Adrenal gland (tissue), 9 donors: ENCODE measurements at regions not wholly inside any gene's neighbourhood (a gene's known extent, or its start where the extent isn't known, plus 50 kb on each side); places are given as distances from the start of the nearest gene placed in this dataset.
"Not testable (repeated sequence)": the region's sequence is repeated elsewhere in the genome, so short reads cannot be mapped to it uniquely, and the experiment has no call there.

ENCODE experiments used
- DNase-seq, 7 donors: peaks; one replicate each; pipeline ENCODE4 v3.0.0-alpha.2; 2019 to 2020
- H3K27ac ChIP-seq, 5 donors: fragments of 200-600 bp; sonication (generic) in 4 of 5; 1 replicate in 3 of 5; 2 replicates in 2 of 5; pipeline versions ENCODE4 v1.5.1 to v1.8.0; 2016 to 2020; ENCODE audit warnings: mild to moderate bottlenecking in 1 of 5
- H3K27me3 ChIP-seq: fragments of 200-600 bp; 2 replicates; pipeline ENCODE4 v1.8.0; 2021
- H3K36me3 ChIP-seq, 2 donors: fragments of 200-600 bp; replicated peaks in 1 of 2; 1 replicate in 1 of 2; 2 replicates in 1 of 2; pipeline versions ENCODE4 v1.5.1 to v1.8.0; 2018 to 2022
- H3K4me1 ChIP-seq, 2 donors: fragments of 200-600 bp; replicated peaks in 1 of 2; 1 replicate in 1 of 2; 2 replicates in 1 of 2; pipeline versions ENCODE4 v1.5.1 to v1.8.0; 2018 to 2021
- H3K4me3 ChIP-seq, 4 donors: fragments of 200-600 bp; sonication (generic) in 3 of 4; one replicate each; pipeline ENCODE4 v1.5.1; 2016 to 2018
- H3K9me3 ChIP-seq, 3 donors: fragments of 200-600 bp; sonication (generic) in 1 of 3; replicated peaks in 1 of 3; 1 replicate in 2 of 3; 2 replicates in 1 of 3; pipeline versions ENCODE4 v1.5.1 to v1.8.0; 2016 to 2021
- POLR2A ChIP-seq, 2 donors: fragments of 450-650 bp; IDR thresholded peaks; one replicate each; pipeline ENCODE4 v1.6.1; 2017; ENCODE audit warnings: antibody characterized with exemption in 2 of 2, mild to moderate bottlenecking in 2 of 2, moderate library complexity in 1 of 2
- WGBS, 4 donors: extraction: QIAGEN DNeasy Blood & Tissue Kit in 2 of 4; methylation state at CpG; one replicate each; pipeline versions ENCODE4 v1.1.5 to v1.1.7; 2013 to 2017; 5-methylcytosine and 5-hydroxymethylcytosine counted together
- intact Hi-C, 2 donors: fragments of 100-400 bp; cut with DNase I; formaldehyde crosslinking; loops; one replicate each; pipeline versions ENCODE4 v1.14.1 to v1.15.0; 2022 to 2023
- TF ChIP-seq, protein P1 (sequence below), 6 experiments: fragments of 450-650 bp in 4 of 6; fragments of 200-600 bp in 2 of 6; sonication (generic) in 1 of 6; IDR thresholded peaks; 1 replicate in 5 of 6; 2 replicates in 1 of 6; pipeline versions ENCODE4 v1.5.1 to v1.8.0; 2016 to 2021; ENCODE audit warnings: antibody characterized with exemption in 6 of 6, mild to moderate bottlenecking in 2 of 6, moderate library complexity in 1 of 6
- donor health status: healthy with polysubstance abuse.
- donor health status: Bipolar disorder and iron deficiency.
- donor health status: DM: yes; HTN: yes; CAD: no.
- donor health status: DM: no; HTN: no; CAD: no.
- donor health status: DM: no; HTN: no; CAD: no.

DNA sequence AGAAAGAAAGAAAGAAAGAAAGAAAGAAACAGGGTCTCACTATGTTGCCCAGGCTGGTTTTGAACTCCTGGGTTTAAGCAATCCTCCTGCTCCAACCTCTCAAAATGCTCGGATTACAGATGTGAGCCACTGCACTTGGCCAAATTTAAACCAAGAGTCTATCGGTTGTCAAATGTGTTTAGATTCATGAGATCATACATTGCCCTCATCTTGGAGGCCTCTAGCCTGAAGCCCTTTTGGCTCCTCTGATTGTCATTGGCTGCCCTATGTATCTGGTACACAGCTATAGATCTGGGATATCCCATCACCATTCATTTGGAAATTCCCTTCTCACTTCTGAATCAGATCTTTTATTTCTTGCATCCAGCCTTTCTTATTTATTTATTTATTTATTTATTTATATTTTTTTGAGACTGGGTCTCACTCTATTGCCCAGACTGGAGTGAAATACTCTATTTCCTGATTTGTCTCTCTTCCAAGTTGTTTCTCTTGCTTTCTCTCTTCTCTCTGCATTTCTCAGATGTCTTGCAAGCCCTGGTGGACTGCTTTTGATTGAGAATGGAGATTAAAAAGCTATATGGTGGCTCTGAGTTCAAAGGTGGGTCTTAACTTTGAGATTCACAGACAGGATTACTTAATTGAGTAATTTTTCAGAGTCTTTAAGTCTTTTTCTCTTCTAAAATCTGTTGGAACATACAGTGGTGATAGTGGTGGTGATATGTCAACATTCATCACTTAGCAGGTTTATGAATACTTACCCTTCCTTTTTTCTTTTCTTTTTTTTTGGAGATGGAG is 121.9 kb downstream of the GJA1 start:
- Histone ChIP-seq H3K27ac (no peak overlapping the region), H3K9me3 (no peaks in the 10 kb centered on the region), H3K36me3 (no peaks in the 10 kb centered on the region), H3K27me3 (no peaks in the 10 kb centered on the region), H3K4me1 (peaks cover 0 to 7% of the 10 kb centered on the region in 2 donors), H3K4me3 (no peak overlapping the region)
- intact Hi-C loops: no loop called here
- no peak for DNase-seq
- WGBS, 4 donors: 89 to 98% (median 94%) methylated on average over 2 of the region's 2 CpGs
- TF ChIP-seq, protein P1, sequence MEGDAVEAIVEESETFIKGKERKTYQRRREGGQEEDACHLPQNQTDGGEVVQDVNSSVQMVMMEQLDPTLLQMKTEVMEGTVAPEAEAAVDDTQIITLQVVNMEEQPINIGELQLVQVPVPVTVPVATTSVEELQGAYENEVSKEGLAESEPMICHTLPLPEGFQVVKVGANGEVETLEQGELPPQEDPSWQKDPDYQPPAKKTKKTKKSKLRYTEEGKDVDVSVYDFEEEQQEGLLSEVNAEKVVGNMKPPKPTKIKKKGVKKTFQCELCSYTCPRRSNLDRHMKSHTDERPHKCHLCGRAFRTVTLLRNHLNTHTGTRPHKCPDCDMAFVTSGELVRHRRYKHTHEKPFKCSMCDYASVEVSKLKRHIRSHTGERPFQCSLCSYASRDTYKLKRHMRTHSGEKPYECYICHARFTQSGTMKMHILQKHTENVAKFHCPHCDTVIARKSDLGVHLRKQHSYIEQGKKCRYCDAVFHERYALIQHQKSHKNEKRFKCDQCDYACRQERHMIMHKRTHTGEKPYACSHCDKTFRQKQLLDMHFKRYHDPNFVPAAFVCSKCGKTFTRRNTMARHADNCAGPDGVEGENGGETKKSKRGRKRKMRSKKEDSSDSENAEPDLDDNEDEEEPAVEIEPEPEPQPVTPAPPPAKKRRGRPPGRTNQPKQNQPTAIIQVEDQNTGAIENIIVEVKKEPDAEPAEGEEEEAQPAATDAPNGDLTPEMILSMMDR (IDR thresholded peaks at IDR 0.05): no peak
- no peak for TF ChIP-seq POLR2A (IDR thresholded peaks at IDR 0.05)

DNA sequence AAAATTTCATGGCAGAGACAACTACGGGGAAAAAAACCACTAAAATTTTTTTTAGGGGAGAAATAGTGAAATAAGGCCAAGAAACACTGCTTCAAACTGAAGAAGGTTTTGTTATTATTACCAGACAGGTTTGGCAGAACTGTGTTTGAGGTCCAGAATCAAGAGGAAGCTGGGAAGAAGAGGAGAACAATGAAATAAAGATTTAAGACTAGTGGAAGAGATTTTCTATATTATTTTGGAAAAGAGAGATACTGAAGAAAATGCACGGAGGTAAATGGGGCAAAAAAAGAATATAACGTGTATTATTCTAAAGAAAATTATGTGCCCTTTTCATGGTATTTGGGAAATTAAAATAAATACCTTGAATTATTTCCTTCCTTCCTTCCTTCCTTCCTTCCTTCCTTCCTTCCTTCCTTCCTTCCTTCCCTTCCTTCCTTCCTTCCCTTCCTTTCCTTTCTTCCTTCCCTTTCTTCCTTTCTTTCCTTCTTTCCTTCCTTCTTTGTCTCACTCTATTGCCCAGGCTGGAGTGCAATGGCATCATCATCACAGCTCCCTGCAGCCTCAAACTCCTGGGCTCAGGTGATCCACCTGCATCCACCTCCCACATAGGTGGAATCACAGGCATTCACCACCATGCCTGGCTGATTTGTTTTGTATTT is 124.3 kb downstream of the GJA1 start:
- H3K9me3 ChIP-seq: peaks cover 0 to 4% (median 0%) of the 10 kb centered on the region in 3 donors

DNA sequence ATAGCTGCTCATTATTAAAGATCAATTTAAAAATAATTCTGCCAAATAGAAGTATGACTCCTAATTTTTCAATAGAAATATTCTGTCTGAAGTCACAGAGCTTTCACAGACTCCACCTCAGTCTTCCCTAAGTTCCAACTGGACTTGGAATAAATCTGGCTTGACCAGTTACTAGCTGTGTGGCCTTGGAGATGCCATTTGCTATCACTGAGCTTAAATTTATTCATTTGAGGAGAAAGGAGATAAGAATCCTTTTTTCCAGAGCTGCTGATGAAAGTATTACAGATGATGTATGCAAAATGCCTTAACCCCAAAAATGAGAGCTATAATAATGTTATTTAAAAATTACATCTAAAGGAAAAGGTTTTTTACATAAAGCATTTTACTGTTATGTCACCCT is 125.0 kb downstream of the GJA1 start:
- Histone ChIP-seq H3K9me3 (peaks cover 0 to 7% (median 0%) of the 10 kb centered on the region in 3 donors), H3K27me3 (no peaks in the 10 kb centered on the region), H3K27ac (peak overlapping the region in 2 of 5 donors; percentile 6 to 39), H3K4me1 (peaks cover 0 to 7% of the 10 kb centered on the region in 2 donors), H3K4me3 (no peak overlapping the region), H3K36me3 (no peaks in the 10 kb centered on the region)
- TF ChIP-seq, protein P1 (IDR thresholded peaks at IDR 0.05): no peak
- TF ChIP-seq POLR2A (IDR thresholded peaks at IDR 0.05): no peak
- DNase-seq: peak in 6 of 7 donors; percentile 33 to 62 (median 56)
- intact Hi-C loops: no loop called here

More for the DNA sequence above, 124.3 kb downstream of the GJA1 start:
- H3K4me3 ChIP-seq: no peak overlapping the region
- H3K27ac ChIP-seq: peak overlapping the region in 2 of 5 donors; percentile 6 to 39
- no peaks in the 10 kb centered on the region for H3K27me3 ChIP-seq
- no peak for TF ChIP-seq POLR2A (IDR thresholded peaks at IDR 0.05)
- TF ChIP-seq, protein P1 (IDR thresholded peaks at IDR 0.05): no peak
- no peak for DNase-seq
- peaks cover 0 to 7% of the 10 kb centered on the region in 2 donors for H3K4me1 ChIP-seq
- intact Hi-C loops: no loop called here
- no peaks in the 10 kb centered on the region for H3K36me3 ChIP-seq
- WGBS, 4 donors: 87 to 92% (median 91%) methylated on average over 3 of the region's 3 CpGs

DNA sequence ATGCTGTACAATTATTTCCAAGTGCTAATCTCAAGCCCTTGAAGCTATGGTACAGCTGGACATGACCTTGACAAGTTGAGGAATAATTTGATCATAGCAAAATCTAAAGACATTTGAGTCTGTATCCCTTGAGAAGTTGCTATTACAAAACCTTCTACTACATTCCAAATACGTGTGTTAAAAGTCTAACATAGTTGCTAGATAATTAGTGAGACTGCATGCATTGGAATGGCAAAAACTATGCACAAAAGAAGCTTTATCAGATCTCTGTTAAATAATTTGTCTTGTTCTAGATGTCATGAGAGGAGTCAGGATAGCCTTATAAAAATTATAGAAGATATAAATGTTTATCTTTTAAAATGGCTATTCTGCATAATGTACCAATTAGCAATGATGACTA is 127.8 kb downstream of the GJA1 start:
- 33 to 52% (median 47%) methylated on average over 1 of the region's 1 CpG for WGBS, 4 donors
- no peak overlapping the region for H3K4me3 ChIP-seq
- no peaks in the 10 kb centered on the region for H3K27me3 ChIP-seq
- no peaks in the 10 kb centered on the region for H3K36me3 ChIP-seq
- peaks cover 0 to 7% (median 0%) of the 10 kb centered on the region in 3 donors for H3K9me3 ChIP-seq
- peaks cover 0 to 7% of the 10 kb centered on the region in 2 donors for H3K4me1 ChIP-seq
- intact Hi-C loops: no loop called here
- no peak for TF ChIP-seq POLR2A (IDR thresholded peaks at IDR 0.05)
- TF ChIP-seq, protein P1 (IDR thresholded peaks at IDR 0.05): no peak
- no peak for DNase-seq
- no peak overlapping the region for H3K27ac ChIP-seq

GRCh38 chr6:121564529-121564928 is 129.1 kb downstream of the GJA1 start:
- 82 to 94% (median 86%) methylated on average over 5 of the region's 5 CpGs for WGBS, 4 donors
- H3K27ac ChIP-seq, H3K4me3 ChIP-seq, H3K27me3 ChIP-seq, DNase-seq, intact Hi-C loops, H3K9me3 ChIP-seq, H3K4me1 ChIP-seq, H3K36me3 ChIP-seq: not testable (repeated sequence)
